GM23248 (cell line): ENCODE measurements at regions not wholly inside any gene's neighbourhood (a gene's known extent, or its start where the extent isn't known, plus 50 kb on each side); places are given as distances from the start of the nearest gene placed in this dataset.

Source experiments
- EZH2 ChIP-seq: fragments of 200-600 bp; sonication (generic); IDR thresholded peaks from 2 replicates; pipeline ENCODE4 v1.6.1; 2018; ENCODE audit warnings: antibody characterized with exemption, mild to moderate bottlenecking; ENCODE audit not compliant: insufficient read depth, poor library complexity, severe bottlenecking
- EZH2phosphoT487 ChIP-seq: fragments of 200-600 bp; sonication (generic); IDR thresholded peaks from 2 replicates; pipeline ENCODE4 v1.6.1; 2018; ENCODE audit warnings: antibody characterized with exemption, moderate library complexity, mild to moderate bottlenecking, low read depth; ENCODE audit not compliant: insufficient read depth

- no peak for TF ChIP-seq EZH2
- no peak for TF ChIP-seq EZH2phosphoT487
Measured at GRCh38 chr15:26091184-26091583, 228.1 kb upstream of the ATP10A start.
